Pancreas (tissue), 10 donors: ENCODE measurements at regions not wholly inside any gene's neighbourhood (a gene's known extent, or its start where the extent isn't known, plus 50 kb on each side); places are given as distances from the start of the nearest gene placed in this dataset.

Experiments used
- ATAC-seq, 4 donors: fragments of 200-7000 bp; cut with Tn5 transposase; one replicate each; pipeline versions ENCODE4 v1.8.0 to v1.9.1; 2020; ENCODE audit warnings: mild to moderate bottlenecking in 4 of 4, moderate library complexity in 4 of 4
- DNase-seq, 6 donors: peaks; one replicate each; pipeline ENCODE4 v3.0.0-alpha.2; 2020
- FAIRE-seq: peaks from 2 replicates; lab custom pipeline; 2012; peaks lifted over from hg19 to GRCh38; lab: Jason Lieb, UNC
- H3K27ac ChIP-seq, 4 donors: fragments of 200-600 bp; sonication (generic); 1 replicate in 3 of 4; 2 replicates in 1 of 4; pipeline versions ENCODE4 v1.5.0 to v1.8.0; 2020
- H3K27me3 ChIP-seq, 4 donors: fragments of 200-600 bp; one replicate each; pipeline ENCODE4 v1.8.0; 2021
- H3K36me3 ChIP-seq, 3 donors: fragments of 200-600 bp; sonication (generic) in 1 of 3; one replicate each; pipeline versions ENCODE4 v1.5.0 to v1.8.0; 2020 to 2021
- H3K4me1 ChIP-seq, 3 donors: fragments of 200-600 bp; one replicate each; pipeline ENCODE4 v1.8.0; 2021
- H3K4me3 ChIP-seq, 4 donors: fragments of 200-600 bp; sonication (generic) in 2 of 4; one replicate each; pipeline versions ENCODE4 v1.5.0 to v1.8.0; 2020 to 2021
- H3K9me3 ChIP-seq, 4 donors: fragments of 200-600 bp; one replicate each; pipeline ENCODE4 v1.8.0; 2021
- CTCF ChIP-seq, 4 donors: fragments of 200-600 bp; sonication (generic) in 3 of 4; IDR thresholded peaks; one replicate each; pipeline versions ENCODE4 v1.5.0 to v1.8.0; 2021; ENCODE audit warnings: antibody characterized with exemption in 4 of 4
- WGBS, 2 donors: extraction: QIAGEN DNeasy Blood & Tissue Kit; methylation state at CpG; one replicate each; pipeline ENCODE4 v1.1.7; 2013; 5-methylcytosine and 5-hydroxymethylcytosine counted together
- intact Hi-C, 3 donors: fragments of 100-400 bp; cut with DNase I; formaldehyde crosslinking; loops; one replicate each; pipeline versions ENCODE4 v1.11.1 to v1.14.2; 2022
- donor health status: healthy with polysubstance abuse.
- donor health status: DM: no; HTN: no; CAD: no; lungs with moderate emphysema.
- donor health status: DM: no; HTN: no; CAD: no.
- donor health status: control.
- donor health status: control.
- donor health status: Bipolar disorder and iron deficiency.
- donor health status: DM: yes; HTN: yes; CAD: no.
- donor health status: DM: no; HTN: no; CAD: no.
- donor health status: DM: no; HTN: no; CAD: no.
- donor health status: DM: yes; HTN: yes; CAD: no.

GRCh38 chr2:196463706-196464105 lies 175.8 kb upstream of the CCDC150 start:
- DNase-seq (no peak), FAIRE-seq (no peak), ATAC-seq (no peak)
- intact Hi-C loops = no loop called here
- H3K36me3 ChIP-seq = no peaks in the 10 kb centered on the region
- H3K27ac ChIP-seq = no peak overlapping the region
- no peak overlapping the region for H3K4me3 ChIP-seq
- no peak for TF ChIP-seq CTCF (IDR thresholded peaks at IDR 0.05)
- no peaks in the 10 kb centered on the region for H3K27me3 ChIP-seq
- H3K4me1 ChIP-seq = no peaks in the 10 kb centered on the region
- 18 to 19% methylated on average over 1 of the region's 1 CpG for WGBS, 2 donors
- no peaks in the 10 kb centered on the region for H3K9me3 ChIP-seq

- no peaks in the 10 kb centered on the region for H3K27me3 ChIP-seq
- ATAC-seq (no peak), DNase-seq (no peak), FAIRE-seq (no peak)
- no peak overlapping the region for H3K27ac ChIP-seq
- 66 to 75% methylated on average over 2 of the region's 2 CpGs for WGBS, 2 donors
- TF ChIP-seq CTCF (IDR thresholded peaks at IDR 0.05) = no peak
- no peaks in the 10 kb centered on the region for H3K4me1 ChIP-seq
- no peak overlapping the region for H3K4me3 ChIP-seq
- H3K9me3 ChIP-seq = no peaks in the 10 kb centered on the region
- H3K36me3 ChIP-seq = no peaks in the 10 kb centered on the region
- intact Hi-C loops = no loop called here
These were observed 175.2 kb upstream of the CCDC150 start for GRCh38 chr2:196464311-196464710.

- Histone ChIP-seq H3K4me3 (no peak overlapping the region), H3K9me3 (no peaks in the 10 kb centered on the region), H3K36me3 (no peaks in the 10 kb centered on the region), H3K27ac (no peak overlapping the region), H3K4me1 (no peaks in the 10 kb centered on the region), H3K27me3 (no peaks in the 10 kb centered on the region)
- ATAC-seq (no peak), FAIRE-seq (no peak), DNase-seq (no peak)
- no peak for TF ChIP-seq CTCF (IDR thresholded peaks at IDR 0.05)
- intact Hi-C loops = no loop called here
- 42% methylated on average over 2 of the region's 2 CpGs for WGBS, 2 donors
These were observed 172.9 kb upstream of the CCDC150 start for GRCh38 chr2:196466581-196466980.

DNA sequence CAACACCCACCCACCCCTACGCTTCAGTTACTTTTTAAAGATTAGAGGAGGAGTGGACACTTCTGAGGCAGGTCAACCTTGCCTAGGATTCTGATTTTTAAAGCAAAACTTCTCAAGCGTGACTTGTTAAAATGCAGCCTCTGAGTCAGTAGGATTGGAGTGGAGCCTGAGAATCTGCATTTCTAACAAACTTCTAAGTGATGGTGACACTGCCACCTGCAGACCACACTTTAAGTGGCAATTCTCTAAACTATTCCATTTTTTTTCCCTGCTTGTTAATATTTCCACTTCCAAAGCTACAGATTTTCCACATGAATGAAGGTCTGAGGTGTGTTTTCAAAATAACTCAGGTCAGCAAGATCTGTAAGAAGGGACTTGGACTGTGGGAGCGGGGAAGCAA lies 171.1 kb upstream of the CCDC150 start:
- ATAC-seq = no peak
- Histone ChIP-seq H3K27me3 (no peaks in the 10 kb centered on the region), H3K9me3 (no peaks in the 10 kb centered on the region), H3K27ac (no peak overlapping the region), H3K4me3 (no peak overlapping the region), H3K4me1 (no peaks in the 10 kb centered on the region), H3K36me3 (no peaks in the 10 kb centered on the region)
- WGBS, 2 donors = 80% methylated on average over 3 of the region's 3 CpGs
- DNase-seq = no peak
- no peak for TF ChIP-seq CTCF (IDR thresholded peaks at IDR 0.05)
- intact Hi-C loops = no loop called here
- FAIRE-seq = no peak

DNA sequence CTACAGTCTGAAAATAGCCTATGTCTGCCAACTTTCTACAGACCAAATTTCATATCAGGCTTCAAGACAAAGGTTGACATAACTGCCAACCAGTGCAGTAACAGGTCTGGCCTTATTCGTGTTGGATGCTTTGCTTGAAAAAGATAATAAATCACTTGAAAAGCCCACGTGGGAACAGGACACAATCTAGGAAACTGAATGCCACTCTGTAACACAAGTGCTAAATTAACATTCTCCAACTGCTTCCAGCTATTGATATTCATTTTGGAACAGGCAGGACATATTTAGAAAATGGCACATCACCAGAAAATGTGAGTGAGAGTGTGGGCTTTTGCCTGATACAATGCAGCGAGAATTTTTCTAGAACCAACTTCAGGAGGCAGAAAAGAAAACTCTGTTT lies 165.9 kb upstream of the CCDC150 start:
- Histone ChIP-seq H3K36me3 (no peaks in the 10 kb centered on the region), H3K4me3 (no peak overlapping the region), H3K27ac (no peak overlapping the region), H3K27me3 (no peaks in the 10 kb centered on the region), H3K9me3 (no peaks in the 10 kb centered on the region), H3K4me1 (no peaks in the 10 kb centered on the region)
- peak in 1 of 4 donors; percentile 55 for ATAC-seq
- WGBS, 2 donors = 18 to 20% methylated on average over 3 of the region's 3 CpGs
- intact Hi-C loops = no loop called here
- no peak for FAIRE-seq
- DNase-seq = no peak
- TF ChIP-seq CTCF (IDR thresholded peaks at IDR 0.05) = no peak
